ENCODE measurements at regions not wholly inside any gene's neighbourhood (a gene's known extent, or its start where the extent isn't known, plus 50 kb on each side); places are given as distances from the start of the nearest gene placed in this dataset.

DNA sequence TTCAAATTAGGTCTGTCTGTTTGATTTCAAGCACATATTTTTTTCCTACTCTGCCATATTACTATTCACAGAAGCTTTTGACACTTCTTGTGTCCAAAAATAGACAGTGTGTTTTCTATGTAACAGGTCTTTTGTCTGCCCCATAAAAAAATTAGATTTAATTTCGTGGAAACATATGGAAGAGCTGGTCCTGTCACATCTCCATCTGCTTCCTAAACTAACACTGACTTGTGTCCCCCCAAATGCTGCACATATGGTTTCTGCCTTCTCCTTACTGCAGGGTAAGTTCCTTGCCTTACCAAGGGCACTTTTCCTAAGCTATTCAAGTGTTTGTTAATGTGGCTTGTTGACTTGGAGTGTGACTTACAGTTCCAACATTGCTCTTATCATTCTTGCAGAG is 340.7 kb upstream of the ARX start:
- ChIA-PET CTCF (no interaction called here), POLR2A (no interaction called here)

DNA sequence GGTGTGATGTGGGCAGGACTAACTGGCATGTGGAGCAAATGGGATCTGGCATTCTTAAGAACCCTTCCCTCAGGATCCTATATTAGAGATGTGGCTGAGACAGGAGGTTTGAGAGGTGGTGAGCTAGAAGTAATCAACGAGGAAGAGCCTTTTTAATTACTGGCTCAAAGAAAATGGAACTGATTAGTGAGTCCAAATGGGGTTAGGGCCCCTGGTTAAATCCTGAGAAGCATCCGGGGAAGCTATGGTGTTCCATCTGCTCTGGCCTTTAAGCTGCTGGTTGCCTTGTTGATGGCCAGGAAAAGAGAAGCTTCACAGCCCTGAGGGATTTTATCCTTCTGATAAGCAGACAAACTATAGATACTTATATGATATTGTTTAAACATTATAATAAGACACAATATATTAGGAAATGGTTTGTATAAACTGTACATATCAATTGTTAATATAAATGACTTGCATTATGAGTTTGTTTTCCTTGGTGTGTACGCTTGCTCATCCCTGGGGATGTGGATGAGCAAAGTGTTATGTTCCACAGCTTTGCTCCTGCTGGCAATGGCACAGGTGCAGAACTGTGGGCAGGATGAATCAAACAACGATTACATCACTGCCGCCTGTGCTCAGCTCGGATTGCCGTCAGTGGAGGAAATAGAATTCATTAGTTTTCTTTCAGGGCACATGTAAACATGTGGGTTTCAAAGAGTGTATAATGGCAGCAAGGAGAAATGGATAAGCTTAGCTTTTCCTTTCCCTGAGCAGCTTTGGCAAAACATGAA is 328.6 kb upstream of the ARX start:
- POLR2A ChIA-PET: no interaction called here
- H3K4me1 ChIP-seq (ENCODE audit: control extremely low read depth in 1 of 4, control insufficient read depth in 4 of 4, insufficient read depth in 4 of 4, low read length in 3 of 4): no peaks in the 10 kb centered on the region
- WGBS (ENCODE audit: insufficient coverage): 60% methylated on average over 6 of the region's 7 CpGs
- H3K4me3 ChIP-seq (ENCODE audit: control insufficient read depth in 1 of 7, extremely low read depth in 1 of 7, insufficient read depth in 4 of 7, low read depth in 2 of 7, low read length in 6 of 7): no peak overlapping the region
- no peaks in the 10 kb centered on the region for H3K27me3 ChIP-seq (replicated peaks in 2 of 5; ENCODE audit: control insufficient read depth in 4 of 5, insufficient read depth in 5 of 5, low read length in 4 of 5)
- H3K36me3 ChIP-seq (ENCODE audit: control insufficient read depth in 4 of 4, insufficient read depth in 4 of 4, low read length in 3 of 4): no peaks in the 10 kb centered on the region
- DNase-seq: no peak
- CTCF ChIA-PET: no interaction called here
- no peaks in the 10 kb centered on the region for H3K9me3 ChIP-seq (ENCODE audit: control extremely low read depth in 1 of 5, control insufficient read depth in 4 of 5, insufficient read depth in 2 of 5, low read depth in 1 of 5, low read length in 4 of 5)
- H3K27ac ChIP-seq (ENCODE audit: insufficient read depth in 1 of 2, low read depth in 1 of 2, low read length in 2 of 2, poor library complexity in 1 of 2, severe bottlenecking in 2 of 2): no peak overlapping the region

More for the DNA sequence above, 340.7 kb upstream of the ARX start:
- Histone ChIP-seq H3K9me3 (ENCODE audit: control extremely low read depth in 1 of 5, control insufficient read depth in 4 of 5, insufficient read depth in 2 of 5, low read depth in 1 of 5, low read length in 4 of 5) (no peaks in the 10 kb centered on the region), H3K27me3 (replicated peaks in 2 of 5; ENCODE audit: control insufficient read depth in 4 of 5, insufficient read depth in 5 of 5, low read length in 4 of 5) (no peaks in the 10 kb centered on the region), H3K36me3 (ENCODE audit: control insufficient read depth in 4 of 4, insufficient read depth in 4 of 4, low read length in 3 of 4) (no peaks in the 10 kb centered on the region), H3K4me1 (ENCODE audit: control extremely low read depth in 1 of 4, control insufficient read depth in 4 of 4, insufficient read depth in 4 of 4, low read length in 3 of 4) (no peaks in the 10 kb centered on the region), H3K27ac (ENCODE audit: insufficient read depth in 1 of 2, low read depth in 1 of 2, low read length in 2 of 2, poor library complexity in 1 of 2, severe bottlenecking in 2 of 2) (no peak overlapping the region), H3K4me3 (ENCODE audit: control insufficient read depth in 1 of 7, extremely low read depth in 1 of 7, insufficient read depth in 4 of 7, low read depth in 2 of 7, low read length in 6 of 7) (no peak overlapping the region)
- WGBS (ENCODE audit: insufficient coverage): 36% methylated on average over 1 of the region's 1 CpG
- no peak for DNase-seq

DNA sequence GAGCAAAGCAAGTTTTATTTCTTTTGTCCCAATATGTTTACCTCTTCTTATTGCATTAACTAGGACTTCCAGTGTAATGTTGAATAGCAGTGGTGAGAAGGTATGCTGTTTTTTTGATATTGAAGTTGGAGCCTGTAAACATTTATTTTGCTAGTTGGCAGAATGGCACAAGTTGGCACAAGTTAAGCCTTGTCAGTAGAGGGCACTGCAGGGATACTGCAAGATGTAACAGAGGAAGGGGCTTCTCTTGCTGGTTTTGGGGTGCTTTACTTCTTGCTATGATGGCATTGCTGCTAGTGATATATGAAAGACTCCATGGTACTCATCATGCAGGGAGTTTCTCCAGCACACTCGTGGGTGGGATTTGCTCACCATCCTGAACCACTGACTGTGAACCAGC is 327.3 kb upstream of the ARX start:
- Histone ChIP-seq H3K4me1 (ENCODE audit: control extremely low read depth in 1 of 4, control insufficient read depth in 4 of 4, insufficient read depth in 4 of 4, low read length in 3 of 4) (no peaks in the 10 kb centered on the region), H3K27ac (ENCODE audit: insufficient read depth in 1 of 2, low read depth in 1 of 2, low read length in 2 of 2, poor library complexity in 1 of 2, severe bottlenecking in 2 of 2) (no peak overlapping the region), H3K4me3 (ENCODE audit: control insufficient read depth in 1 of 7, extremely low read depth in 1 of 7, insufficient read depth in 4 of 7, low read depth in 2 of 7, low read length in 6 of 7) (no peak overlapping the region), H3K36me3 (ENCODE audit: control insufficient read depth in 4 of 4, insufficient read depth in 4 of 4, low read length in 3 of 4) (no peaks in the 10 kb centered on the region), H3K27me3 (replicated peaks in 2 of 5; ENCODE audit: control insufficient read depth in 4 of 5, insufficient read depth in 5 of 5, low read length in 4 of 5) (no peaks in the 10 kb centered on the region), H3K9me3 (ENCODE audit: control extremely low read depth in 1 of 5, control insufficient read depth in 4 of 5, insufficient read depth in 2 of 5, low read depth in 1 of 5, low read length in 4 of 5) (peaks cover 0 to 2% (median 0%) of the 10 kb centered on the region in 5 experiments)
- no peak for DNase-seq
- WGBS (ENCODE audit: insufficient coverage): 18% methylated on average over 1 of the region's 1 CpG
- ChIA-PET POLR2A (no interaction called here), CTCF (no interaction called here)

DNA sequence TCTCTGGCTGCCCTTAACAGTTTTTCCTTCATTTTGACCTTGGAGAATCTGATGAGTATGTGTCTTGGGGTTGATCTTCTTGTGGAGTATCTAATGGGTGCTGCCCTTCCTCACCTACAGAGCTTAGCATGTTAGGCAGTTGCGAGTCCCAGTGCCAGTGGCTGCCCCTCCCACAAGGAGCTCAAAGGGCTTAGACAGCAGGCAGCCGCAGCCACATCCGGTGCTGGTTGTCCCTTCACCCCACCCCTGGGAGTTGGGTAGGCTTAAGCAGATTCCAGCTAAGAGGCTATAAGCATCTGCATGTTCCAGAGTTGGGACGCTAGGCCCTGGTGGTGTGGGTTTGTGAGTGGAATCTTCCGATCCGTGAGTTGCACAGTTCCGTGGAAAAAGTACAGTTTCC is 322.1 kb upstream of the ARX start:
- Histone ChIP-seq H3K27ac (ENCODE audit: insufficient read depth in 1 of 2, low read depth in 1 of 2, low read length in 2 of 2, poor library complexity in 1 of 2, severe bottlenecking in 2 of 2) (no peak overlapping the region), H3K9me3 (ENCODE audit: control extremely low read depth in 1 of 5, control insufficient read depth in 4 of 5, insufficient read depth in 2 of 5, low read depth in 1 of 5, low read length in 4 of 5) (peaks cover 0 to 2% (median 0%) of the 10 kb centered on the region in 5 experiments), H3K4me1 (ENCODE audit: control extremely low read depth in 1 of 4, control insufficient read depth in 4 of 4, insufficient read depth in 4 of 4, low read length in 3 of 4) (no peaks in the 10 kb centered on the region), H3K36me3 (ENCODE audit: control insufficient read depth in 4 of 4, insufficient read depth in 4 of 4, low read length in 3 of 4) (no peaks in the 10 kb centered on the region), H3K4me3 (ENCODE audit: control insufficient read depth in 1 of 7, extremely low read depth in 1 of 7, insufficient read depth in 4 of 7, low read depth in 2 of 7, low read length in 6 of 7) (no peak overlapping the region), H3K27me3 (replicated peaks in 2 of 5; ENCODE audit: control insufficient read depth in 4 of 5, insufficient read depth in 5 of 5, low read length in 4 of 5) (no peaks in the 10 kb centered on the region)
- DNase-seq: no peak
- 84% methylated on average over 3 of the region's 7 CpGs for WGBS (ENCODE audit: insufficient coverage)
- CTCF ChIA-PET: no interaction called here
- POLR2A ChIA-PET: no interaction called here

DNA sequence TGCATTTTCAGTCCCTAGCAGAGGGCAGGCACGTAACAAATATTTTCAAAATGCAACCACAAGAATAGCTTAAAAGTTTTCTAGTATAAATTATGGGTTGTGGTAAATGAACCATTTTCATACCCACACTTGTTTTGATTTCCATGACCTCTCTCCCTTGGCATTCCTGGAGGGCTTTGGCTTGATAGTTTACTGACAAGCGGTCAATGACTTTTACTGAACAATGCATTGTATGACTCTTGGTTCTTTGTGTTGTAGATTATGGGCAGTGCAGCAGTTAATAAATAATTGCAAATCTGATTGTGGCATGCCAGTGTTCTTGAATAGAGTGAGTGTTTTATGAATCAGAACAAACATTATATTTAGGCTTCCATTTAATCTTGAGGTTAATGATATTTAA is 285.2 kb upstream of the ARX start:
- CTCF ChIA-PET: no interaction called here
- Histone ChIP-seq H3K27me3 (replicated peaks in 2 of 5; ENCODE audit: control insufficient read depth in 4 of 5, insufficient read depth in 5 of 5, low read length in 4 of 5) (no peaks in the 10 kb centered on the region), H3K4me3 (ENCODE audit: control insufficient read depth in 1 of 7, extremely low read depth in 1 of 7, insufficient read depth in 4 of 7, low read depth in 2 of 7, low read length in 6 of 7) (no peak overlapping the region), H3K4me1 (ENCODE audit: control extremely low read depth in 1 of 4, control insufficient read depth in 4 of 4, insufficient read depth in 4 of 4, low read length in 3 of 4) (no peaks in the 10 kb centered on the region), H3K36me3 (ENCODE audit: control insufficient read depth in 4 of 4, insufficient read depth in 4 of 4, low read length in 3 of 4) (no peaks in the 10 kb centered on the region), H3K9me3 (ENCODE audit: control extremely low read depth in 1 of 5, control insufficient read depth in 4 of 5, insufficient read depth in 2 of 5, low read depth in 1 of 5, low read length in 4 of 5) (no peaks in the 10 kb centered on the region), H3K27ac (ENCODE audit: insufficient read depth in 1 of 2, low read depth in 1 of 2, low read length in 2 of 2, poor library complexity in 1 of 2, severe bottlenecking in 2 of 2) (no peak overlapping the region)
- POLR2A ChIA-PET: no interaction called here
- WGBS (ENCODE audit: insufficient coverage): no CpG with 5 or more reads among the region's 2 CpGs
- no peak for DNase-seq

DNA sequence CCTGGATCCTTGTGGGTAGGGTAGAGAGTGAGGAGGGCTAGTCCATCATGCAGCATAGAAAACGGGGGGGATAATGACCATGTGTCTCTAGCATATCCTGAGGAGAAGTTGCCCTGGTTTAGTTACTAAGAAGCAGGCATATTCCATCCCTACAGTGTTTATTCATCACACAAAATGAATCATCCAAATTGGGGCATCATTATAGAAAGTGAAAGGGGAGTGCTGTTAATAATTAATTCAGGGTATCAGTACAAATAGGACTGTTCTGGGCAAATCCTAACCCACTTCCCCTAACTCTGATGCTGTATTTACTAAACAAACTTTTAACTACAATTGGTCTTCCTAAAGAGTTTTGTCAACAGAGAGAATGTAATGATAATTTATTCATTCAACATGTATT is 281.1 kb upstream of the ARX start:
- Histone ChIP-seq H3K27ac (ENCODE audit: insufficient read depth in 1 of 2, low read depth in 1 of 2, low read length in 2 of 2, poor library complexity in 1 of 2, severe bottlenecking in 2 of 2) (no peak overlapping the region), H3K36me3 (ENCODE audit: control insufficient read depth in 4 of 4, insufficient read depth in 4 of 4, low read length in 3 of 4) (no peaks in the 10 kb centered on the region), H3K27me3 (replicated peaks in 2 of 5; ENCODE audit: control insufficient read depth in 4 of 5, insufficient read depth in 5 of 5, low read length in 4 of 5) (no peaks in the 10 kb centered on the region), H3K9me3 (ENCODE audit: control extremely low read depth in 1 of 5, control insufficient read depth in 4 of 5, insufficient read depth in 2 of 5, low read depth in 1 of 5, low read length in 4 of 5) (no peaks in the 10 kb centered on the region), H3K4me3 (ENCODE audit: control insufficient read depth in 1 of 7, extremely low read depth in 1 of 7, insufficient read depth in 4 of 7, low read depth in 2 of 7, low read length in 6 of 7) (no peak overlapping the region), H3K4me1 (ENCODE audit: control extremely low read depth in 1 of 4, control insufficient read depth in 4 of 4, insufficient read depth in 4 of 4, low read length in 3 of 4) (no peaks in the 10 kb centered on the region)
- no CpG with 5 or more reads among the region's 1 CpG for WGBS (ENCODE audit: insufficient coverage)
- ChIA-PET POLR2A (no interaction called here), CTCF (no interaction called here)
- DNase-seq: no peak

DNA sequence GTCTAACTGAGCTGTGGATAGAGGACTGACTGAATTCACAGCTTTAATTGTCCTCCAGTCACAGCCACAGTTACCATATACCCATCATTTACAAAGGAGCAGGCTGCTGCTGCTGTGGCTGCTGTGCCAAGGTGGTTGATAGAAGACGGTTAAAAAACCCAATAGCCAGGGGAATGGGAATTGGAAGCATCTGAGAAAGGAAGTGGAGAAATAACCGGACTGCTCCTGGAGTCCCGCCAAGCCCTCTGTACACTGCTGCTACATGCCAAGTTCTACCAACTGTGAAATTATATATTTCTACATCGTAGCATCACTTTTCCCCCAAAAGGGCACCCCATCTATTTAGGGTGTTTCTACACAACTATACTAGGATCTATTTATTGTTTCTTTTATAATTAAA is 279.7 kb upstream of the ARX start:
- H3K4me3 ChIP-seq (ENCODE audit: control insufficient read depth in 1 of 7, extremely low read depth in 1 of 7, insufficient read depth in 4 of 7, low read depth in 2 of 7, low read length in 6 of 7): no peak overlapping the region
- CTCF ChIA-PET: no interaction called here
- POLR2A ChIA-PET: no interaction called here
- H3K9me3 ChIP-seq (ENCODE audit: control extremely low read depth in 1 of 5, control insufficient read depth in 4 of 5, insufficient read depth in 2 of 5, low read depth in 1 of 5, low read length in 4 of 5): no peaks in the 10 kb centered on the region
- no peaks in the 10 kb centered on the region for H3K36me3 ChIP-seq (ENCODE audit: control insufficient read depth in 4 of 4, insufficient read depth in 4 of 4, low read length in 3 of 4)
- no peaks in the 10 kb centered on the region for H3K27me3 ChIP-seq (replicated peaks in 2 of 5; ENCODE audit: control insufficient read depth in 4 of 5, insufficient read depth in 5 of 5, low read length in 4 of 5)
- H3K27ac ChIP-seq (ENCODE audit: insufficient read depth in 1 of 2, low read depth in 1 of 2, low read length in 2 of 2, poor library complexity in 1 of 2, severe bottlenecking in 2 of 2): no peak overlapping the region
- H3K4me1 ChIP-seq (ENCODE audit: control extremely low read depth in 1 of 4, control insufficient read depth in 4 of 4, insufficient read depth in 4 of 4, low read length in 3 of 4): no peaks in the 10 kb centered on the region
- no peak for DNase-seq
- WGBS (ENCODE audit: insufficient coverage): 67% methylated on average over 2 of the region's 4 CpGs

Data from common myeloid progenitor, CD34-positive (primary cell).